ENCODE measurements at regions not wholly inside any gene's neighbourhood (a gene's known extent, or its start where the extent isn't known, plus 50 kb on each side); places are given as distances from the start of the nearest gene placed in this dataset.
A peak's percentile ranks its signal among the peaks of the same experiment; 100 is the strongest.

GRCh38 chr3:135800071-135800549, 165.4 kb upstream of the PPP2R3A start:
- DNase-seq = no peak

- no peak for DNase-seq
Observed at GRCh38 chr3:135801018-135801417, 164.5 kb upstream of the PPP2R3A start.

DNA sequence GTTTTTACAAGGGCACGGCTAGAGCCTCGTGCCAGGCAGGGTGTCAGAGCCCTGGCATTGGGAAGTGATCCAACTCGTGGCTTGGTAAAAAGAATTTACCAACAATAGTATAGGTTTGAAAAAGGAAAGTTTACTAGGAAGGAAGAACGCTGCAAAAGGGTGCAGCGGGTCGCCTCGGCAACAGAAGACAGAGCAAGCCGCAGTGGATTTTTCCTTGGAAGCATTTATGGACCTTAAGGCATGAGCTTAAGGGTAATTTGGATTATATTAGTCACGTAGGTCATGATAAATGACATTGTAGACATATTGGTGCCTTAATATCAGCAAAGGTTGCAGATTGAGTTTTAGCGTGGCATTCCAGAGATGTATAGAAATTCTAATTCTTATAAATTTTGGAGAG, 163.4 kb upstream of the PPP2R3A start:
- DNase-seq = no peak

- DNase-seq = no peak
Observed at GRCh38 chr3:135803028-135803692, 162.4 kb upstream of the PPP2R3A start.

DNA sequence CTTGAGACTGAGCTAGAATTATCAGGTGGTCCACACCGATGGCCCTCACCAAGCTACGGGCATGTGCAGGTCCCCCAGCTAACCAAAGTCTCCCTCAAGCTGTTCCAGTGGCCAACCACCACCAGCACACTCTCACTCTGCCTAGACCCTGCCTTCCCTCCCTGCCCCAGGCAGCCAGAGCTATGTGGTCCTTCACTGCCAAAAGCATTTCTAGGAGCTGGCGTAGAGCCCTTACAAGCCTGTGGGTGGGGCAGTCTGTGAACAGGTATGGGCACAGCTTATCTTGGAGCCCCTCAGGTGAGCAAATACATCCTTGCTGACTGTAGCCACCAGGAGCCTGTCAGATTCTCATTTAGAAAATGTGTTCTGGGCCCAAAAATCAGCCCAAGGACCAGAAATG, 159.8 kb upstream of the PPP2R3A start:
- no peak for DNase-seq

- peak; percentile 28 for DNase-seq
Observed at GRCh38 chr3:135806317-135806716, 159.2 kb upstream of the PPP2R3A start.

- DNase-seq = no peak
Observed at GRCh38 chr3:135807879-135808278, 157.6 kb upstream of the PPP2R3A start.

- no peak for DNase-seq
Observed at GRCh38 chr3:135809021-135809634, 156.4 kb upstream of the PPP2R3A start.

- DNase-seq = no peak
Observed at GRCh38 chr3:135811651-135812050, 153.9 kb upstream of the PPP2R3A start.

GRCh38 chr3:135812057-135812456, 153.5 kb upstream of the PPP2R3A start:
- no peak for DNase-seq

GRCh38 chr3:135834465-135834864, 131.1 kb upstream of the PPP2R3A start:
- no peak for DNase-seq

GRCh38 chr3:135837977-135838631, 127.4 kb upstream of the PPP2R3A start:
- DNase-seq = peak; percentile 24

DNA sequence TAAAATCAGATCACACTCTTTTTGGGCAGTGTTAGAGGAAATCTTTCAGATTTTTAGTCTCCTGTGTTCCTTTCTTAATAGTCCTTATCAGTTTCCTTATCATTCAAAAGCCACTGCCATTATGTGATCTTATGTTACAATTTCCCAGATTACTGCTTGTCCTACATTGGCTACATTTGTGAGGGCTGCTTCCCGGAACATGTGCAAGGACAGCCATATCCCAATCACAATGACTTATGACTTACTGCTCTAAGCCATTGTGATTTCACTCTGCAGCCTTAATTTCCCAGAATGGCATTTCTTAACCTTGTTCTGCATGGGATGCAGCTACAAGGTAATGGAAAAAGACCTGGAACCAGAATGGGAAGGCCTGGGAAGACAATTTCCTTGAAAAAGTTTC, 125.1 kb upstream of the PPP2R3A start:
- DNase-seq = no peak

DNA sequence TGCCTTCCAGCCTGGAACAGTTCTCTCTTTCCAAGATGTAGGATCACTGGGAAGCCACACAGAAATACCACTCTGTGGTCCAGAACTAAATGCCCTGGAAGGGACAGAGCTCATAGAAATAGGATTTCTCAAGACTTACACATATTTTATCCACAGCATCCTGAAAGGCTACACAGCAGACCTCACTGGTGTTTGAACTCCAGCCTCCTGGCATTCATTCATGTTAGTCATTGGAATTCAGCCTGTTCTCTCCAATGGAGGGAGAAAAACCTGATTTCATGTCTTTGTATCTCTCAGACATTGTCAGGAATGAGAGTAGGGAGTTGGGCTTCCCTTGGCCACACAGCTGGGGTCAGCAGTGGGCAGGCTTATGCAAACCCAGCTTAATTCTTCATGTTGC, 121.1 kb upstream of the PPP2R3A start:
- DNase-seq = no peak

DNA sequence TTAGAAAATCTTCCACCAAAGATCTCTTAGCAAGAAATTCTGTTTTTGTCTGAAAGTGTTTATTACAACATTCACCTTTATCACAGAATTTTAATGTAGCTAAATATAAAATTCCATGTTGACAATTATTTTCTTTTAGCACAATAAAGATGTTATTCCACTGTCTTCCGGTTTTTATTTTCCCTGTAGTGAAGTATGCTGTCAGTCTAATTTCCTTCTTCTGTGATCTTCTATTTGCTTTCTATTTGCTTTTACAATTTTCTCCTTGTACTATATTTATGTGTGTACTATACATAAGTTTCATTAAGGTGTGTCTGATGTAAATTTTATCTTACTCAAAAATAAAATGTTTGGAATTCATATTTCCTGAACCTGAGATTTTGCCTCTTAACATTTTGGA, 117.5 kb upstream of the PPP2R3A start:
- DNase-seq = no peak

DNA sequence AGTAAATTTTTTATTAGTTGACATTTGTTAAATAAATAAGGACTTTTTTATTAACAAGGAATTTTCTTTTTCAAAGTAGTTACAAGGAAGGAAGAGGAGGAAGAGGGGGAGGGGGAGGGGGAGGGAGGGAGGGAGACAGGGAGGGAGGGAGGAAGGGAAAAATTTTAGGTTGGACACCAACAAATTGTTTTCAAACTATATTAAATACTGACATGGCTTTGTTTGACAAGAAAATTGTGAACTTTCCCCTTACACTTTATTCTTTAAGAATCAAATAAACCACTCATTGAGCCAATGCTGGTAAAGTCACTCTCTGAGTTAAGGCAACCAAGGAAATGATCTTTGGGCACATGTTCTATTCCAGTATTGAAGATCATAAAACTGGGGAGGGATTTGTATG, 115.7 kb upstream of the PPP2R3A start:
- DNase-seq = no peak

DNA sequence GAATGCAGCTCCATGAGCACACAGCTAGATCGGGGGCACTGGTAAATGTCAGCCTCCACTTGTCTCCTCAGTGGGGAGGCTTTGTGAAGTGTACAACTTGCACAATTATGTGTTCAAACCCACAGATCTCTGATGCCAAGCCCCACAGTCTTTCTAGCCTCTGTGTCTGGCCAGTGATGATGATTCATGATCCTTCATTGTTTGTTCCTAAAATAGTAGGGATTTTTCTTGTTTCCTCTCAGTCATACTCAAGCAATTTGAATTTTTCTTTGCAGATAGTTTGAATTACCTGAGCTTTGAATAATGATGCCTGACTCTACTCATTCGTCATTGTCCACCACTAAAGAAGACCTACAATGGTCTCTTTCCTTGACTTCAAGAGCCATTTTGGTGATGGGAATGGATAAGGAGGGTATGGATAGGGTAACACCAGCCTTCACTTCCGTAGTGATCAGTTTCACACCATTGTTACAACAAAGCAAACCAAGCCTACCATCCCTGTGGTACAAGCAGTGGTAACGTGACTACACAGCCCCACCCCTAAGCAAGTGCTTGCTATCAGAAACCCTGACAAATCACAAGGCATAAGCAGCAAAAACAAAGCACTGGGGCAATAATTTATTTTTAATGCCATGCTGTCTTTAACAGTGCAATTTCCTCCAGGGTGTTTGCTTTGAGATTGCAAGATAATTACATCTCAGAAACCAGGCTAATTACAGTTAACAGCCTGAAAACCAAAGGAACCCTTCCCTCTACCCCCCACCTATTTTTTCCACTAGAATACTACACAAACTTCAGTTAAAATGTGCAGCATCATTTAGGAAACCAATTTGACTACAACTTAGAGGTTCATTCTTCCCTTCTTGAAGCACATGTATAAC, 114.1 kb upstream of the PPP2R3A start:
- peak; percentile 16 for DNase-seq

GRCh38 chr3:135853981-135854380, 111.5 kb upstream of the PPP2R3A start:
- DNase-seq = no peak

GRCh38 chr3:135860761-135861160, 104.8 kb upstream of the PPP2R3A start:
- DNase-seq = no peak

- DNase-seq = no peak
Observed at GRCh38 chr3:135862361-135862760, 103.2 kb upstream of the PPP2R3A start.

DNA sequence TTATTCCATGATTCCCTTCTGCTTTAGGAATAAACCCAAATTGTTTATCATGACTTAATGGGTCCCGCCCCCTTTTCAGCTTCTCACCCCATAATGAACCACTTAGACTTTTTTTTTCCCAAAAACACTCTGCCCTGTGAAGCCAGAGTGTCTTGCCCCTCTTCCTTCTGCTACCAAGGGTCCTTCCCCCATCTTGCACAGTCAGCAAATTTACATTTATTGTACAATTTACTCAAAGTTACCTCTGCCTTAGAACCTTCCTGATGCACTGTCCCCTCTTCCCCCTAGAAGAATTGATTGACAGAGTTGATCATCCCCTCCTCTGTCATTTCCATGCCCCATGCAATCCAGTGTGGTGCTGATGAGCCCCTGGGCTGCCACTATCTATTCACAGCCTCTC, 101.5 kb upstream of the PPP2R3A start:
- DNase-seq = no peak

DNA sequence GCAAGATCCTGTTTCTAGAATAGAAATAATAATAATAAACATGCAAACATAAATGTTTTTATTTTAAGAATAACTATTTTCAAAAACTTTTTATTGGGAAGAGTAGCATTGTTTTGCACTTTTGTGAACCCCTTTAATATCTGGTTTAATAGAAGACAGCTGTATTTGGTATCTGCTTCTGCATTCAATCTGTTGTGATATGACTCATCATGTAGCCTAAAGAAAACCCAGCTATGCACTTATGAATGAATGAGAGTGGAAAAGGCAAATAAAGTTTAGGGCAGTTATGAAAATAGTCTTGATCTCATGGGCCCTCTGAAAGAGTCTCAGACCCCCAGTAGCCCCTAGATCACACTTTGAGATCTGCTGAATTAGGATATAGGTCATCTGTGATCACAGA, 100.4 kb upstream of the PPP2R3A start:
- no peak for DNase-seq
